ENCODE measurements at regions not wholly inside any gene's neighbourhood (a gene's known extent, or its start where the extent isn't known, plus 50 kb on each side); places are given as distances from the start of the nearest gene placed in this dataset.

DNA sequence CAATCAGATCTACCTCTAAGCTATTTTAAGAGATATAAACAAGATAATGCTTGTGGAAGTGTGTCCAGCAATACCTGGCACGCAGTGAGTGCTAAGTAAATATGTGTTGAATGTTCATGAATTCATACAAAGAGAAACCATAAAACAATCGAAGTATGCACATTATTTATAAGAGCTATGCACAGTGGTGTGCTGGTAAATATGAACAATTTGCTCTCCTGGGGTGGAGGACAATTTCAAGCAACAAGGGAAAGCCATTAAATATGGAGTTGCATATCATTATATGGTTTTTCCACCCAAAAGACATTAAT is 526.6 kb upstream of the MARCKS start:
- intact Hi-C loops (cut with micrococcal nuclease), result no loop called here

DNA sequence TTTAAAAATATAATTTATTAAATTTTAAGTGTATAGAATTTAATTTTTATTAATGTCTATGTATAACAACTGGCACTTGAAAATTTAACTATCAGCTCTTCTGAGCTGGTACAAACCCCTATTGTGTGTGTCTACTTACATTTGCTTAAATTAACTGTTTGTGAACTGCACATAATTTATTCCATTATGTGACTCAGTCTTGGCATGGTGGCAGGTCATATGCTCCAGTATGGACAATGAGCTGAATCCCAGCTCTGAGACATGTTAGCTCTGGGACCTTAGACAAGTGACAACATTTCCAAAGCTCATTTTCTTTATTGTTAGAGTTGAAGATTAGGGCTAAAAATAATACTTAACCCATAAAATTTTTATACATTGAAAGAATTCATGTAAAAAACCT is 526.1 kb upstream of the MARCKS start:
- intact Hi-C loops (cut with micrococcal nuclease), result no loop called here

DNA sequence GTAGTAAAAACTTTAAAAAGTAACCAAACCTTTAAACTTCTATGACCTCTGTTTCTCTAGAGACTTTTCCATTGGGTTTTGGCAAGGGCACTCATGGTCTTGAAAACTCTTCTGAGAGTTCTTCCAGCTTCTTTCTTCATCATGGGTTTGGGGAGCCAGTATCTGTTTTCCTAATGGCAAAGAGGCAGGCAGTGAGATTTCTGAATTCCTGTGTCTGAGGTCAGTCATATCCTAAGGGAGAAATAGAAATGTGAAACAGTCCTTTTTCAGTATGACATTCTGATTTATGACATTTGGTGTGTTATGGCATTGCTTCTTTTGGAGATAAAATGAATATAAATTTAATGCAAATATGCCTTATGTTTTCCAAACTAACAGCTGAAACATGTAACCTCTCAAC is 518.5 kb upstream of the MARCKS start:
- intact Hi-C loops (cut with micrococcal nuclease), result no loop called here

DNA sequence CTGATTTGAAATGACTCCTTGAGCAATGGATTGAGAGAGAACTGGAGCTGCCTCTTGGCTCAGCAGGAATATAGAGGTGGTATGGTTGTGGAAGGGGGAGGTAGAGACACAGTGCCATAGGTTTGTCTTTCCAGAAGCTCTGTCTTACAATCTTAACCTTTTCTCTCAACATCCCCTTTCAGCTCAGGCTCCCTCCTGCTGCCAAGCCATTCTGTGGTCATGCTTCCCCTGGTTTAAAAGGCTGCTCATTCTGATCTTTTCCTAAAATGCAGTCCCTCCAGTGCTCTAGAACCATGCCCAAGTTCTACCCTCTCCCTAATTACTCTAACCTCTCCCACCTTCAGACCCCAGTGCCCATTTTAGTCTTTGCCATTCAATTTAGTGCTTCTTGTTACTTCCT is 517.9 kb upstream of the MARCKS start:
- intact Hi-C loops (cut with micrococcal nuclease), result no loop called here

DNA sequence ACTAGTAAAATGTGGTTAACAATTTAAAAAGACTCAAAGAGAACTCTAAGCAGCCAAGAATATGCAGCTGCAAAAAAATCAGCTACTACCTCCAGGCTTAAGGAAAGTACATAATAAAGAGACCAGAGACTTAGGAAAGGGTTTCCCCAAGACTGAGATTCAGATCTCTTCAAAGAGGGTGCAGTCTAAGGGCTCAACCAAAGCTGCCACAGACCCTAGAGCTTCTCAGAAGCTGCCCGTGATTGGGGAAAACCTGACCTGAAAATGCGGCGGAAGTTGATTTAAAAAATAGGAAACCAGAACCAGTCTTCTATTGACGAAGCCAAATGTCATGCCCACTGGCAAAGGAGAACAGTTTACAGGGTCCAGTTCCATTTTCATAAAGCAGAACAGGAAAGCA is 516.8 kb upstream of the MARCKS start:
- intact Hi-C loops (cut with micrococcal nuclease), result no loop called here

DNA sequence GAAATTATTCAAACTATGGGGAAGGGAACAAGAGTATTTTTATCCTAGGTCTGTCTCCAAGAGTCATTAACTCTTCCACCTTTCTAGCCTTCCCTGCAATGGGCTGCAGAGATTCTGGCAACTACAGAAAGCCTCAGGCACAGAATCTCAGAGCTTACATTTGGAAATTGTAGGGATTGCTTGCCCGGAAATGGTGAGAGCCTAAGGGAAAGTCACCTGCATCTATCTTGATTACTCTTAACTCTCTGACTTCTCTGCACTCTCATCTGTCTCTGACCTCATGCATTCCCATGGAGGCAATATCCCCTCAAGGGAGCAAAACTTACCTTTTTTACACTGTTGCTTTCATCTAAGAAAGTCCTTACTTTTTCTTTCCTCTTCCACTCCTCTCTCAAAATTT is 513.2 kb upstream of the MARCKS start:
- intact Hi-C loops (cut with micrococcal nuclease), result no loop called here

DNA sequence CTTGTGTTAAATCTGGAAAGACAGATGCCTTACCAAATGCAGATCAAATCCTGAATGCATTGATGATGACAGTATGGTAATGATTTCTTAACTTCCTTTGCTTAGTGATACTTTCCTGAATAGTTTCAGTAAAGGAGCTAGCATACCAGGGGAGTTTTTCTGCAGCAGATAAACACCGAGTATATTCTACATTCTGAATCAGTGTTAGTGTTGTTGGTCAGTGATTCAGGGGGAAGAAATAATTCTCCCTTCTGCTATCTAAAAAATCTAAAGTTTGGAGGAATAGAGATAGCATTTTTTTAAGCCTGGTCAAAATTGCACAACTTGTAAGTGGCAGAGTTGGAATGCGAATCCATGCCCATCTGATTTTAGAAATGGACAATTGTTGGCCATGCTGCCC is 512.2 kb upstream of the MARCKS start:
- intact Hi-C loops (cut with micrococcal nuclease), result no loop called here

DNA sequence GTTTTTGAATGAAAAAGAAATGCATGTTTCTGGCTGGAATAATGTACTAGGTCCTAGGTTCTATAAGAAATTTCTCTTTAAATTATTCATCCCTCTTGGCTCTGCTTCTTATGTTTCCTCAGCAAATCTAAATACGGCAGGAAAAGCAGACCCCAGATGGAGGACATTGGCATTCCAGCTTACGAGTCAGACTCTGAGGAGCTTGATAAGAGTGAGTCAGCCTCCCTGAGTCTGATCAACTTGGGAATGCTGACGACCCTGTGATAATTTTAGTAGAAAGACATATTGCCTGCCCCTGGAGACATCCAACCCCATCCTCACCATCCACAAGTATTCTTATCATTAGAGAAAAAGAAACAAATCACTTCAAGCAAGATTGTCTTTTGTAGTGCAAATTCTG is 509.7 kb upstream of the MARCKS start:
- intact Hi-C loops (cut with micrococcal nuclease), result no loop called here

DNA sequence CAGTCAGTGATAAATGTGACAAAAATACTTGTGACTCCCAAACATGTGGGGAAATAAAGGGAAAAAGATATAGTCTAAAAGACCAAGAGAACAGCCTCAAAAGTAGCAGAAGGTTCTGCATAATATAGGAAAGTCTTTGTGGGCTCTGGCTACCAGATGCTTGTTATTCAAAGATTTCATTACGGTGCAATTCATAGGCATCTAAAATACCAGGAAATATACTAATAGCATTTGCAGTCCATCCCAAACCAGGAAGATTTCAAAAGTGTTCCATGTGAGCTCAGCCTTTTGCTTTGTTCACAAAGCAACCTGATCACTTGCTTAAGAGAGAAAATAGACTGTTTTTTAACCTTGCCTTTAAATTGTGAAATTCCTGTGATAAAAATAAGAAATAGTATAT is 506.7 kb upstream of the MARCKS start:
- intact Hi-C loops (cut with micrococcal nuclease), result no loop called here

DNA sequence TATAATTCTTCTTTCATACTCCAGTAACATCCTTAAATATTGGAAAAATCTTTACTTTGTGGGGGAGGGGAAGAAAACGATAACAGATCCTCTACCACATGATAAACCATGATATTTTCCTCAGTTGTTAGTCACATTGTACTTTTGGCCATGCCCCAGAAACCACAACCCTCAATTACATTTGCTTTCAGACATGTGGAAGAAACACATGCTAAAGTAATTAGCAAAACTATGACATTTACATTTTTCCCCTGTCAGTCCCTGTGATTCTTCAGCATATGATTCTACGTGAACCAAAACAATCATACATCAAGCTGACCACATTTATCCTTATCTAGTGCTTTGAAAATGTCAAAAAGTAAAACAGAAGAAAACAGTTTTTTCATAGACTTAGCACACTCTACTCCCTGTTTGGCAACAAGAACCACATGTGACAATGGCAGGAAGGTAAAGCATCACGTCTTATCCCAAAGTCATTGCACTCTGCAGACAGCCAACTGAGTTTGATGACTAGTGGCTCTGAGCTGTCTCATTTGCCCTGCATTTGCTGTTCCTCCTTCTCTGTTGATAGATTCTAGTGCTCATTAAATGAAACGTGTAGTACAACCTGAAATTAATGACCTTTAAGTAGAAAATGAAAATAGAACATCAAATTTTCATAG is 505.8 kb upstream of the MARCKS start:
- intact Hi-C loops (cut with micrococcal nuclease), result no loop called here

DNA sequence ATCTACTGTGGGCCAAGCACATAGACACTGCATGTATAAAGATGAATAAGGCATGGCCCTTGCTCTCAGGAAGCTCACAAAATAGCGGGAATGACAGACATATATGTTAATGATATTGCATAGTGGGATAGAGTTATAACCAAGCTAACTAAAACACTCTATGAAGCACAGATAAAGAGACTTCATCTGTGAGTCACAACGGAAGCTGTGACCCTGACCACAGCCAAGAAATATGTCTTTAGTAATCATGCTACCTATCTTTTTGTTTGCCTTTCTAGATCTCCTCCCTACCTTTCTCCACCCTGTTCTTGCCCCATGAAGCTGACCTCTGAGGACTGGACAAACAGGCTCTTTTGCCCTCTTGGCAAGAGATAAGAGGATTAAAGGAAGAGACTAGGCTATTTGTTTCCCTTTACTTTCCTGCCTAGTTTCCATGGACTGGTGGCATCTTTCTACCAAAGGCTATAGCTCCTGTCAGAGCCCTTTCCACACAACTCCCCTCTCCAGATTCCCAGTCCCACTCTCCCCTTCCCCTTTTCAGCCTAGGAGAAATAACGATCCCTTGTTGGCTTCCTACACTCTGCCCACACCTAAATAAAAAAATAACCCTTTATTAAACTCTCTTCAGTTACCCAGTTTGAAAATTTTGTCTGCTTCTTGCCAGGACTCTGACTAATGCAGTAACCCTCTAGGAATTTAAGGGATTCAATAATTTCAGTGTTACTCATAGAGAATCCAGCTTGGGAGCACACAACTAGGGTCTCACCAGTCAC is 504.9 kb upstream of the MARCKS start:
- intact Hi-C loops (cut with micrococcal nuclease), result no loop called here

DNA sequence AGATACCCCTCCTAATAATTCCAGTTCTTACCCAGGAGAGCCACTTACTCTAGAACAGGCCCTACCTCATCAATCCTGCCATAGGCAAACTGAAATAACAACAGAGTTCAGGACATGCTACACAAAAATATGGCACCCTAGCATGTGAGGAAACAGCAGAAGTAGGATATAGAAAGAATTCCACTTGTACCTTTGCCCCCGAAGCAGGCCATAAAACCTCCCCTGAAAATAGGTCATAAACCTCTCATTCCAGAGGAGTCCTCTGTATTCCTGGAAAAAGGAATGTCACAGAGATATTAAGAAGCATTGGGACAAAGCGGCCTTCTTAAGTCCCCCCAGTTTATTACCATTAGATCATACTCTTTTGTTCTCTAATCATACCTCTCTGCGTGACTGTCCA is 504.3 kb upstream of the MARCKS start:
- intact Hi-C loops (cut with micrococcal nuclease), result no loop called here

DNA sequence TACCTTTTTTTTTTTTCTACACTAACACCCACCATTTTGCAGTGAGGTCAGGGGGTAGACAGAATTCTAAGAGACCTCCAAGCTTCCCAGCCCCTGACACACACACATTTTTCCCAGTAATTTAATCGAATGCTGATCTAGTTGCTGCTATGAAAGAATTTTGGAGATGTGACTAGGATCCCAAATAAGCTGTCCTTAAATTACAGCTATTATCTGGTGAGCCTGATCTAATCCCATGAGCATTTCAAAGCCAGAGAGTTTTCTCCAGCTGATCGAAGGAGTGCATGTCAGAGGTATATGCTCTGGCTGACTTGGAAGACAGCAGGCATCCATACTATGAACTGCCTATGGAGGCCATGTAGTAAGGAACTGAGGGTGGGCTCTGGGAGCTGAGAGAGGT is 503.8 kb upstream of the MARCKS start:
- intact Hi-C loops (cut with micrococcal nuclease), result no loop called here

DNA sequence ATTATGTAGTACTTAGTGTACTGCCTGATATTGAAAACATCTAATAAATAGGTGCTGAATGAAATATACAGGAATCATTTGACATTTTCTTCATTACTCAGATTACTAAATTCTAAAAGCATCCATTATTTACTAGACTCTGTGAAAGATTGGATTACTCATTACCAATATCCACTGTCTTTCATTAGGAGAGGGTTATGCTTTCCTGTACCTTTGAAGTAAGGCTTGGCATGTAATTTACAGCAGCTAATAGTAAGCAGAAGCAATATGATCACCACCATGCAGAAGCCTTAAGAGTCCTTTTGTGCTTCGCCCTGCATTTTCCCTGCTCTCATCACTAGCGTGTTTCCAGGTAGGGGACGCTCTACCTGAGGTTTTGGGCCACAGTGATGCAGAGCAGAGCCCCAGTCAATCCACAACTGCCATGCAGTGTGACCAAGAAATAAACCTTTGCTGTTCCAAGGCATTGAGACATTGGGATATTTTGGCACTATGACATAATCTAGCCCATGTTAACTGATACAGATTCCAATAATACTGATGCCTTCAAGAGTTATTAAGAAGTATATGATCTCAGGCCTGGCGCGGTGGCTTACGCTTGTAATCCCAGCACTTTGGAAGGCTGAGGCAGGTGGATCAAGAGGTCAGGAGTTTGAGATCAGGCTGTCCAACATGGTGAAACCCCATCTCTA is 502.8 kb upstream of the MARCKS start:
- intact Hi-C loops (cut with micrococcal nuclease), result no loop called here

DNA sequence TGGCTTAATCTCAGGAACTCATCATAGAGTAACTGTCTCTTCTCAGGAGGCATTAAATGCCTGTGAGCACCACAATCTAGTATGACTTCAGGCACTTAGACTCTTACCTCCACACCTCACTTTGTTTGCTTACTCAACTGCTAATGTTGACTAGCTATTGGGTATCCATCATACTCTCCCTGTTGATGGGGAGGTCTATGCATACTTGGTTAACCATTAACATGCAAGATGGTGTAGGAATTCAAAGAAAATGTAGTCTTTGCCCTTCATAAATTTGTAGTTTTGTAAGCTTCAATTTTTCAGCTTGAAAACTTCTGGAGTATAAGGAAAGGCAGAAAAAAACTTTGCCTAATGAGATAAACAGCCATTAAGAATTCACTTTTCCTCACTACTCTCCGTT is 501.0 kb upstream of the MARCKS start:
- intact Hi-C loops (cut with micrococcal nuclease), result no loop called here

DNA sequence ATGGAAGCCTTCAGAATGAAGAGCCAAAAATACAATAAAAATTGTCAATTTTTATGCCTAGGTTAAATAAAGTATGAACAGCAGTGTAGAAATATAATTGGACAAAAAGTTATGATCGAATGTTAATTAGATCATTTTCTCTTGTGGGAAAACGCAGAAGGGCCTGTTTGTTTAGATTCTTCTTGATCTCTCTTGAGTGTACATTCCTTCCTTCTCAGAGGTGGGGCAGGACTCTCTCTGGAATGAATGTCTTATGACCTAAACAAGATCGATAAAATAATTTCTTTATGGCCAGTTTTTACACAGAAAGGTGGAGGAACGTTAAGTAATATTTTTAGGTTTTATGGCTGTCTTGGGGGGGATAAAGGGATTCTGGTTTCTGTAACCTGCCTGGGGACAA is 500.1 kb upstream of the MARCKS start:
- intact Hi-C loops (cut with micrococcal nuclease), result no loop called here

DNA sequence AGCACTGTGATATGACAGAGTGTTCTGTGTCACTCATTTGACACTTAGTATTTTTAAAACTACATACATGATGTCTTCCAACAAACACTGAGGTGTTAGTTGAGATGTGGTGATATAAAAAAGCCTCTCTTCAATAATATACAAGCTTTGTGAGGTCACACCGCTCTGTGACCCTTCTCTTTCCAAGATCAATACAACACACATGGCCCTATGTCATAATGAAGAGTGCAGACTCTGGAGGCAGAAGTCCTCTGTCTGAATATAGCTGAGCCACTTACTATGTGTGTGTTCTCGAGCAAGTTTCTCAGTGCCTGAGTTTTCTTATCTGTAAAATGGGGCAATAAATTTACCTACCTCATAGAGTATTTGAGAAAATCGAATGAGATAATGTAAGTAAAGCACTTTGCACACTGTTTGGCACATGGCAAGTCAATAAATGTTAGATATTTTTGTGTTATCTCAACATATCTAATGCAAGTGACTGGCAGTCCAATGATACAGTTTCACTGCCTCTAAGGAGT is 499.0 kb upstream of the MARCKS start:
- intact Hi-C loops (cut with micrococcal nuclease), result no loop called here

DNA sequence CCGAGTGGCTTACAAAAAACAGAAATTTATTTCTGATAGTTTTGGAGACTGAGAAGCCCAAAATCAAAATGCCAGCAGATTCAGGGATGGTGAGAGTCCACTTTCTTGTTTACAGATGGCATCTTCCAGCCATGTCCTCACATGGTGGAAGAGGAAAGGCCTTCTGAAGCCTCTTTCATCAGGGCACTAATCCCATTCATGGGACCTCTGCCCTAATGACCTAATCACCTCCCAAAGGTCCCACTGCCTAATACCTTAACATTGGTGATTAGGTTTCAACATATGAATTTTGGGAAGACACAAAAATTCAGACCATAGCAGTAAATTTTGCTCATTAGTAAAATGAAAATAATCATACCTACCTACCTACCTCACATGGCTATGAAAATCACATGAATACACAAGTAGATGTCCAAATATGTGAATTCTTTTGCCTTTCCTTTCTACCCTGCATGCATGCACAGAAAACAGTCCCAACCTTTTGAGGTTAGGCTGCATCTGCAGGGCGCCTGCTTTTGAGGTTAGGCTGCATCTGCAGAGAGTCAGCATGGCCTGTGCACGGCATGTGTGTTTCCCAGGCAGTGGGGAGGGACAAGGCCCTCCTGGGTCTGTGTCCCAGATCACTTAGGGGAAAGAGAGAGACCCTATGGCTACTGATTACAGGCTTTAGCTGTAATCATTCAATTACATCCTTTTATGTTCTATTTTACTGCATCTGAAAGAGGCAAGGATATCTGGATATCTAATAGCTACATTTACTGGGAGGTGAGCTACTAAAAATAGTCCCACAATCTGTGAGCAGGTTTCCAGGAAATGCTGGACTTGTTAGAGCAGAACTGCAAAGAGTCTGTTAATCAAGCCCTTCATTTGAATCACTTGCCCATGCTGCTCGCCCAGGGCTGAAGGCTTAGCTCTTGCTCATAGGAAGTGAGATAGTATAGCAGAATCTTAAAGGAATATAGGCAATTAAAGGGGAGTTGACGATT is 497.7 kb upstream of the MARCKS start:
- intact Hi-C loops (cut with micrococcal nuclease), result no loop called here

DNA sequence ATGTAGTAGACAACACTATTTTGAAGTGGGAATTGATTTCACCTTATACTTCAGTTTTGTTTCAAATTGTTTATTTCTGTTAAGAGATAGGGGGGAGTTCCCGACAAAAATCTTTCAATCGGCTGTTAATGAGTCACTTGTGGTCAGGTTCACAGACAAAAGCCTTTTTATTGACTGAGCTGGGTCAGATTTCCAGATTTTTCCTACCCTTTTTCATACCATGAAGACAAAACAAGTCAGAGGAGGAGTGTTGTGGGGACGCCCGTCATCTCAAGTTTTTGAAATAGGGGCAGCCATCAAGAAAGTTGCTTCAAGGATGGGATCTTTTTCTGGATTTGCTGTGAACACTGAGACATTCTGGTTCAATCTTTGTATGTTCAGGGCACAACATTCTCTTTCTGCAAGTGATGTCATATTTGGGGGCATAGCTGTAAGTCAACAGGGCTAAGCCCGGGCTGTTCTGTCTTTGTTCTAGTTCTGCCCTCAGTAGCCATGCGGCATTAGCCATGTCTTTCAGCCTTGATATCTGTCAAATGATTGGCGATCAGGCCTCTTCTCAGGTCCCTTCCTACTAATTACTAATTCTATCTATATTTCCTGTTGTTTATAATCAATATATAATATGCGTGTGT is 496.0 kb upstream of the MARCKS start:
- intact Hi-C loops (cut with micrococcal nuclease), result no loop called here

DNA sequence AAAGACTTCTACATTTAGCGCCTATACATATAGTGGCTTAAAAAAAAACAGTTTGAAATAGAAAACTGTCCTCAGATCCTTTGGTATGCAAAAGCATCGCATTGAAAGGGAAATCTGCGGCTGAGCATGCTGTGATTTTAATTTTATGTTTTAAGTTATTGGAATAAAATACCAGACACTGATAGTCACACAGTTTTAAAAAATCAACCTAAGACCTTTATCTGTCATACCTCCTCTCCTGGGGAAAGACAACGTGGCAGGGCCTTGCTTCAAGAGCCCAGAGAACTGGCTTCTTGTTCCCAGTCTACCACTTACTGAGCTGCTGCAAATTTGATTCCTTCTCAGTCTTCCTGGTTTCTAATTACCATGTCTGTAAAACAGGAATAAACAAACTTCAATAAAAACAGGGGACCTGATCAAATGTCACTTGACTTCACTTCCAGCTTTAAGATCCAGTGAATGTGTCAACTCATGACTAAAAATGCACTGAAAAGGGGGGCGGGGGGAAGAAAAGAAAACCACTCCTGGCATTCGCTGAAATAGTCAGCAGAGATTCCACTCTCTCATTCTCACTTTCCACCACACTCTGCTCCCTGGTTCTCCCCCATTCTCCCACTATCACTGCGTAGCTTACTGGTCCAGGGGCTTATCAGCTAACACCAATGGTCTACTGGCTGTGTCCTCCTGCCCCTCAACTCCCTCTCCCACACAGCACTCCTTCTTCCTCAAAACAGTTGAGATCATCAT is 494.7 kb upstream of the MARCKS start:
- intact Hi-C loops (cut with micrococcal nuclease), result no loop called here

All from T-helper 2 cell treated with Interferon-gamma antibody and Interleukin-4, amounts not matched to agents 100 ng/mL and 5 ng/mL, for 36 hours (primary cell).